Heart left ventricle (tissue), 16 donors: ENCODE measurements at regions not wholly inside any gene's neighbourhood (a gene's known extent, or its start where the extent isn't known, plus 50 kb on each side); places are given as distances from the start of the nearest gene placed in this dataset.
A peak's percentile ranks its signal among the peaks of the same experiment; 100 is the strongest.
"Not testable (repeated sequence)": the region's sequence is repeated elsewhere in the genome, so short reads cannot be mapped to it uniquely, and the experiment has no call there.

Experiments
- ATAC-seq, 4 donors: fragments of 200-7000 bp; cut with Tn5 transposase; one replicate each; pipeline ENCODE4 v1.9.1; 2020 to 2022; ENCODE audit warnings: moderate library complexity in 4 of 4, mild to moderate bottlenecking in 3 of 4, moderate number of reproducible peaks in 1 of 4
- DNase-seq, 5 donors: peaks; one replicate each; pipeline ENCODE4 v3.0.0-alpha.2; 2020
- H3K27ac ChIP-seq, 12 donors: fragments of 200-600 bp; sonication (generic) in 4 of 12; one replicate each; pipeline versions ENCODE4 v1.5.0 to v1.8.0; 2016 to 2022; ENCODE audit warnings: mild to moderate bottlenecking in 2 of 12
- H3K27me3 ChIP-seq, 9 donors: fragments of 200-600 bp; sonication (generic) in 2 of 9; one replicate each; pipeline versions ENCODE4 v1.5.1 to v1.8.0; 2016 to 2022; ENCODE audit warnings: mild to moderate bottlenecking in 3 of 9
- H3K36me3 ChIP-seq, 9 donors: fragments of 200-600 bp; sonication (generic) in 2 of 9; one replicate each; pipeline versions ENCODE4 v1.5.0 to v1.8.0; 2018 to 2022; ENCODE audit warnings: mild to moderate bottlenecking in 2 of 9
- H3K4me1 ChIP-seq, 12 donors: fragments of 200-600 bp; sonication (generic) in 4 of 12; one replicate each; pipeline versions ENCODE4 v1.5.0 to v1.8.0; 2016 to 2022; ENCODE audit warnings: mild to moderate bottlenecking in 3 of 12
- H3K4me3 ChIP-seq, 12 donors: fragments of 200-600 bp; sonication (generic) in 4 of 12; one replicate each; pipeline versions ENCODE4 v1.5.0 to v1.8.0; 2017 to 2022; ENCODE audit warnings: mild to moderate bottlenecking in 9 of 12, moderate library complexity in 4 of 12
- H3K9me3 ChIP-seq, 12 donors: fragments of 200-600 bp; sonication (generic) in 4 of 12; one replicate each; pipeline versions ENCODE4 v1.5.0 to v1.8.0; 2016 to 2022; ENCODE audit warnings: mild to moderate bottlenecking in 1 of 12
- POLR2A ChIP-seq, 2 donors: fragments of 450-650 bp; IDR thresholded peaks; one replicate each; pipeline ENCODE4 v1.6.1; 2017; ENCODE audit warnings: antibody characterized with exemption in 2 of 2, mild to moderate bottlenecking in 2 of 2, moderate library complexity in 2 of 2
- WGBS, 4 donors: extraction: QIAGEN DNeasy Blood & Tissue Kit in 2 of 4; methylation state at CpG; one replicate each; pipeline versions ENCODE4 v1.1.5 to v1.1.7; 2013 to 2018; 5-methylcytosine and 5-hydroxymethylcytosine counted together
- intact Hi-C, 10 donors: fragments of 100-400 bp; cut with DNase I; formaldehyde crosslinking; loops; one replicate each; pipeline versions ENCODE4 v1.11.1 to v1.14.2; 2022
- TF ChIP-seq, protein P1 (sequence below), 12 donors: fragments of 200-600 bp; sonication (generic) in 4 of 12; IDR thresholded peaks; one replicate each; pipeline versions ENCODE4 v1.5.0 to v1.8.0; 2018 to 2022; ENCODE audit warnings: antibody characterized with exemption in 12 of 12, mild to moderate bottlenecking in 5 of 12
- donor health status: ischemic (EF 13 %, LVEDD 7.1; RV severe dilation, severe dysfunction).
- donor health status: healthy with polysubstance abuse.
- donor health status: DM: no; HTN: yes; CAD: no.
- donor health status: DM: no; HTN: no; CAD: no.
- donor health status: ischemic (EF 25% LVEDD 6.9; RV normal size, moderate dysfunction).
- donor health status: ischemic (EF 25% LVEDD 5.7; RV mildly dilated, moderate dysfunction).
- donor health status: healthy.
- donor health status: DM: yes; HTN: yes; CAD: no.
- donor health status: ischemic (EF 35%, LVEDD 5.7; RV mildly dilated, moderate dysfunction).
- donor health status: nonischemic (EF 11% LVEDD 7.7; RV severe dilation, severe dysfunction).
- donor health status: DM: yes; HTN: yes; CAD: no.
- donor health status: PGD.
- donor health status: ischemic (EF 29% LVEDD 5.4; RV normal size, mild dysfunction).
- donor health status: nonischemic (EF 23%, LVEDD 6.1; RV moderate dilation, normal function).

DNA sequence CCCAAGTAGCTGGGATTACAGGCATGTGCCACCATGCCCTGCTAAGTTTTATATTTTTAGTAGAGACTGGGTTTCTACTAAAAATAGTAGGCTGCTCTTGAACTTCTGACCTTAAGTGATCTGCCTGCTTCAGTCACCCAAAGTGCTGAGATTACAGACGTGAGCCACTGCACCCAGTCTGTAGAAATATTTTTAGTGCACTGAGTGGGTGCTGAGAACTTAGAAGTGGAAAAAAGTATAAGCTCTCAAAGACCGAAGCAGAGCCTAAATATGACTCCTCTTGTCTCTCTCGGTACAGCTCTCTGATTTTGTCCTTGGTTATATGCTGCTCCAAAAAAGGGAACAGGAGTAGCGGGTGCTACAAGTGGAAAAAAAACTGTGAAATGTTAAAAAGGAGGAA lies 353.8 kb upstream of the IZUMO3 start:
- DNase-seq (no peak), ATAC-seq (peak in 1 of 4 donors; percentile 42)
- Histone ChIP-seq H3K27me3 (no peaks in the 10 kb centered on the region), H3K4me3 (no peak overlapping the region), H3K36me3 (no peaks in the 10 kb centered on the region), H3K9me3 (peaks cover 0 to 16% (median 0%) of the 10 kb centered on the region in 12 donors), H3K27ac (no peak overlapping the region), H3K4me1 (no peaks in the 10 kb centered on the region)
- intact Hi-C loops = no loop called here
- 36 to 50% (median 41%) methylated on average over 4 of the region's 4 CpGs for WGBS, 4 donors
- no peak for TF ChIP-seq POLR2A (IDR thresholded peaks at IDR 0.05)
- TF ChIP-seq, protein P1, sequence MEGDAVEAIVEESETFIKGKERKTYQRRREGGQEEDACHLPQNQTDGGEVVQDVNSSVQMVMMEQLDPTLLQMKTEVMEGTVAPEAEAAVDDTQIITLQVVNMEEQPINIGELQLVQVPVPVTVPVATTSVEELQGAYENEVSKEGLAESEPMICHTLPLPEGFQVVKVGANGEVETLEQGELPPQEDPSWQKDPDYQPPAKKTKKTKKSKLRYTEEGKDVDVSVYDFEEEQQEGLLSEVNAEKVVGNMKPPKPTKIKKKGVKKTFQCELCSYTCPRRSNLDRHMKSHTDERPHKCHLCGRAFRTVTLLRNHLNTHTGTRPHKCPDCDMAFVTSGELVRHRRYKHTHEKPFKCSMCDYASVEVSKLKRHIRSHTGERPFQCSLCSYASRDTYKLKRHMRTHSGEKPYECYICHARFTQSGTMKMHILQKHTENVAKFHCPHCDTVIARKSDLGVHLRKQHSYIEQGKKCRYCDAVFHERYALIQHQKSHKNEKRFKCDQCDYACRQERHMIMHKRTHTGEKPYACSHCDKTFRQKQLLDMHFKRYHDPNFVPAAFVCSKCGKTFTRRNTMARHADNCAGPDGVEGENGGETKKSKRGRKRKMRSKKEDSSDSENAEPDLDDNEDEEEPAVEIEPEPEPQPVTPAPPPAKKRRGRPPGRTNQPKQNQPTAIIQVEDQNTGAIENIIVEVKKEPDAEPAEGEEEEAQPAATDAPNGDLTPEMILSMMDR (IDR thresholded peaks at IDR 0.05) = no peak

- no peak for TF ChIP-seq POLR2A (IDR thresholded peaks at IDR 0.05)
- TF ChIP-seq, protein P1 (IDR thresholded peaks at IDR 0.05) = no peak
- Histone ChIP-seq H3K27me3 (no peaks in the 10 kb centered on the region), H3K36me3 (no peaks in the 10 kb centered on the region), H3K27ac (no peak overlapping the region), H3K4me3 (no peak overlapping the region), H3K9me3 (peaks cover 0 to 22% (median 0%) of the 10 kb centered on the region in 12 donors), H3K4me1 (no peaks in the 10 kb centered on the region)
- intact Hi-C loops = no loop called here
- DNase-seq (no peak), ATAC-seq (no peak)
- 84 to 94% (median 90%) methylated on average over 15 of the region's 15 CpGs for WGBS, 4 donors
Measured at GRCh38 chr9:24897826-24898225, 352.1 kb upstream of the IZUMO3 start.

GRCh38 chr9:24881361-24881760 lies 335.7 kb upstream of the IZUMO3 start:
- H3K4me3 ChIP-seq = no peak overlapping the region
- TF ChIP-seq POLR2A (IDR thresholded peaks at IDR 0.05) = no peak
- TF ChIP-seq, protein P1 (IDR thresholded peaks at IDR 0.05) = no peak
- H3K4me1 ChIP-seq = no peaks in the 10 kb centered on the region
- H3K27me3 ChIP-seq = no peaks in the 10 kb centered on the region
- DNase-seq (no peak), ATAC-seq (no peak)
- no peak overlapping the region for H3K27ac ChIP-seq
- WGBS, 4 donors = 70 to 84% (median 80%) methylated on average over 3 of the region's 3 CpGs
- no peaks in the 10 kb centered on the region for H3K36me3 ChIP-seq
- intact Hi-C loops = no loop called here
- H3K9me3 ChIP-seq = peaks cover 0 to 7% (median 0%) of the 10 kb centered on the region in 12 donors

DNA sequence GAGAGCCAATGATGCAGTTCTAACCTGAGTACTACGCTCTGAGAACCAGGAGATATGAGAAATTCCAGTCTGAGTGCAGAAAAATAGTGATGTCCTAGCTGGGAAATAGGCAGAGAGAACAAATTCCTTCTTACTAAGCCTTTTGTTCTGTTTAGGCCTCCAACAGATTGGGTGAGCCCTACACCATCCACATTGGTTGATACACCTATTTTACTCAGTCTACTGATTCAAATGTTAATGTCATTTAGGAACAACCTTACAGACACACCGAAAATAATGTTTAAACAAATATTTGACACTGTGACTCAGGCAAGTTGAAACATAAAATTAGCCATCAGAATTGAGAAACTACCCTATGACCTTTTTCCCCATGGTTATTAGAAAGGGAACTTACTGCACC lies 333.9 kb upstream of the IZUMO3 start:
- ATAC-seq (no peak), DNase-seq (no peak)
- Histone ChIP-seq H3K27me3 (no peaks in the 10 kb centered on the region), H3K27ac (no peak overlapping the region), H3K36me3 (no peaks in the 10 kb centered on the region), H3K9me3 (peaks cover 0 to 7% (median 0%) of the 10 kb centered on the region in 12 donors), H3K4me1 (no peaks in the 10 kb centered on the region), H3K4me3 (no peak overlapping the region)
- WGBS, 4 donors = 46 to 74% (median 59%) methylated on average over 2 of the region's 2 CpGs
- intact Hi-C loops = no loop called here
- no peak for TF ChIP-seq POLR2A (IDR thresholded peaks at IDR 0.05)
- TF ChIP-seq, protein P1 (IDR thresholded peaks at IDR 0.05) = no peak

- WGBS, 4 donors = 33 to 47% (median 37%) methylated on average over 1 of the region's 1 CpG
- H3K4me3 ChIP-seq, H3K27ac ChIP-seq, H3K4me1 ChIP-seq, H3K9me3 ChIP-seq, DNase-seq, intact Hi-C loops, ATAC-seq, H3K27me3 ChIP-seq, H3K36me3 ChIP-seq: not testable (repeated sequence)
Measured at GRCh38 chr9:24856601-24857000, 310.9 kb upstream of the IZUMO3 start.
